ENCODE measurements at regions not wholly inside any gene's neighbourhood (a gene's known extent, or its start where the extent isn't known, plus 50 kb on each side); places are given as distances from the start of the nearest gene placed in this dataset.

- H3K27me3 Mint-ChIP-seq: no peaks in the 10 kb centered on the region
- peaks cover 8% of the 10 kb centered on the region for H3K4me1 Mint-ChIP-seq
- no peaks in the 10 kb centered on the region for H3K36me3 Mint-ChIP-seq (ENCODE audit: low read depth)
- intact Hi-C loops (cut with micrococcal nuclease): no loop called here
- no peaks in the 10 kb centered on the region for H3K9me3 Mint-ChIP-seq
- no peak overlapping the region for H3K4me3 Mint-ChIP-seq
- no peak overlapping the region for H3K27ac Mint-ChIP-seq
- no peak for DNase-seq
These were observed 177.4 kb upstream of the PPP1R2C start for GRCh38 chrX:42955349-42955748.

GRCh38 chrX:42967681-42968300 is 189.8 kb upstream of the PPP1R2C start:
- Mint-ChIP-seq H3K9me3 (peaks cover 4% of the 10 kb centered on the region), H3K4me1 (no peaks in the 10 kb centered on the region), H3K4me3 (no peak overlapping the region), H3K27me3 (no peaks in the 10 kb centered on the region), H3K27ac (no peak overlapping the region), H3K36me3 (ENCODE audit: low read depth) (no peaks in the 10 kb centered on the region)
- no peak for DNase-seq
- intact Hi-C loops (cut with micrococcal nuclease): no loop called here

GRCh38 chrX:42973321-42973720 is 195.4 kb upstream of the PPP1R2C start:
- Mint-ChIP-seq H3K4me3 (no peak overlapping the region), H3K9me3 (no peaks in the 10 kb centered on the region), H3K4me1 (peaks cover 4% of the 10 kb centered on the region), H3K27me3 (no peaks in the 10 kb centered on the region), H3K36me3 (ENCODE audit: low read depth) (no peaks in the 10 kb centered on the region), H3K27ac (no peak overlapping the region)
- no peak for DNase-seq
- intact Hi-C loops (cut with micrococcal nuclease): no loop called here

- Mint-ChIP-seq H3K27ac (no peak overlapping the region), H3K9me3 (peaks cover 4% of the 10 kb centered on the region), H3K4me1 (peaks cover 4% of the 10 kb centered on the region), H3K36me3 (ENCODE audit: low read depth) (no peaks in the 10 kb centered on the region), H3K4me3 (no peak overlapping the region), H3K27me3 (no peaks in the 10 kb centered on the region)
- intact Hi-C loops (cut with micrococcal nuclease): no loop called here
- no peak for DNase-seq
These were observed 197.9 kb upstream of the PPP1R2C start for GRCh38 chrX:42975906-42976305.

- peak overlapping the region; percentile 48 for H3K27ac Mint-ChIP-seq
- H3K9me3 Mint-ChIP-seq: peaks cover 4% of the 10 kb centered on the region
- intact Hi-C loops (cut with micrococcal nuclease): no loop called here
- H3K4me1 Mint-ChIP-seq: peaks cover 4% of the 10 kb centered on the region
- H3K27me3 Mint-ChIP-seq: no peaks in the 10 kb centered on the region
- no peaks in the 10 kb centered on the region for H3K36me3 Mint-ChIP-seq (ENCODE audit: low read depth)
- DNase-seq: peak; percentile 52
- no peak overlapping the region for H3K4me3 Mint-ChIP-seq
These were observed 198.9 kb upstream of the PPP1R2C start for GRCh38 chrX:42976746-42977366.

- H3K4me3 Mint-ChIP-seq: no peak overlapping the region
- no peak overlapping the region for H3K27ac Mint-ChIP-seq
- intact Hi-C loops (cut with micrococcal nuclease): no loop called here
- H3K36me3 Mint-ChIP-seq (ENCODE audit: low read depth): no peaks in the 10 kb centered on the region
- H3K9me3 Mint-ChIP-seq: peaks cover 4% of the 10 kb centered on the region
- DNase-seq: no peak
- H3K4me1 Mint-ChIP-seq: peaks cover 4% of the 10 kb centered on the region
- H3K27me3 Mint-ChIP-seq: no peaks in the 10 kb centered on the region
These were observed 200.9 kb upstream of the PPP1R2C start for GRCh38 chrX:42978655-42979379.

- Mint-ChIP-seq H3K9me3 (no peaks in the 10 kb centered on the region), H3K27ac (no peak overlapping the region), H3K4me1 (no peaks in the 10 kb centered on the region), H3K4me3 (no peak overlapping the region), H3K27me3 (no peaks in the 10 kb centered on the region), H3K36me3 (ENCODE audit: low read depth) (no peaks in the 10 kb centered on the region)
- DNase-seq: no peak
- intact Hi-C loops (cut with micrococcal nuclease): no loop called here
These were observed 210.7 kb upstream of the PPP1R2C start for GRCh38 chrX:42988700-42989099.

- intact Hi-C loops (cut with micrococcal nuclease): no loop called here
- Mint-ChIP-seq H3K4me1 (no peaks in the 10 kb centered on the region), H3K27me3 (no peaks in the 10 kb centered on the region), H3K4me3 (no peak overlapping the region), H3K27ac (no peak overlapping the region), H3K9me3 (no peaks in the 10 kb centered on the region), H3K36me3 (ENCODE audit: low read depth) (no peaks in the 10 kb centered on the region)
- DNase-seq: no peak
These were observed 214.4 kb upstream of the PPP1R2C start for GRCh38 chrX:42992199-42992943.

GRCh38 chrX:42996861-42997260 is 218.9 kb upstream of the PPP1R2C start:
- H3K27me3 Mint-ChIP-seq: no peaks in the 10 kb centered on the region
- no peaks in the 10 kb centered on the region for H3K4me1 Mint-ChIP-seq
- no peak overlapping the region for H3K27ac Mint-ChIP-seq
- intact Hi-C loops (cut with micrococcal nuclease): no loop called here
- no peak overlapping the region for H3K4me3 Mint-ChIP-seq
- H3K36me3 Mint-ChIP-seq (ENCODE audit: low read depth): no peaks in the 10 kb centered on the region
- H3K9me3 Mint-ChIP-seq: no peaks in the 10 kb centered on the region
- DNase-seq: no peak

GRCh38 chrX:43000121-43000520 is 222.2 kb upstream of the PPP1R2C start:
- H3K4me1 Mint-ChIP-seq: no peaks in the 10 kb centered on the region
- H3K27ac Mint-ChIP-seq: no peak overlapping the region
- no peaks in the 10 kb centered on the region for H3K27me3 Mint-ChIP-seq
- intact Hi-C loops (cut with micrococcal nuclease): no loop called here
- no peak for DNase-seq
- no peaks in the 10 kb centered on the region for H3K9me3 Mint-ChIP-seq
- H3K36me3 Mint-ChIP-seq (ENCODE audit: low read depth): no peaks in the 10 kb centered on the region
- no peak overlapping the region for H3K4me3 Mint-ChIP-seq

- Mint-ChIP-seq H3K27me3 (no peaks in the 10 kb centered on the region), H3K9me3 (no peaks in the 10 kb centered on the region), H3K4me3 (no peak overlapping the region), H3K4me1 (no peaks in the 10 kb centered on the region), H3K27ac (no peak overlapping the region), H3K36me3 (ENCODE audit: low read depth) (no peaks in the 10 kb centered on the region)
- no peak for DNase-seq
- intact Hi-C loops (cut with micrococcal nuclease): no loop called here
These were observed 224.7 kb upstream of the PPP1R2C start for GRCh38 chrX:43002526-43003203.

- no peak overlapping the region for H3K27ac Mint-ChIP-seq
- H3K9me3 Mint-ChIP-seq: no peaks in the 10 kb centered on the region
- DNase-seq: no peak
- intact Hi-C loops (cut with micrococcal nuclease): no loop called here
- no peaks in the 10 kb centered on the region for H3K36me3 Mint-ChIP-seq (ENCODE audit: low read depth)
- no peaks in the 10 kb centered on the region for H3K27me3 Mint-ChIP-seq
- H3K4me1 Mint-ChIP-seq: no peaks in the 10 kb centered on the region
- no peak overlapping the region for H3K4me3 Mint-ChIP-seq
These were observed 225.2 kb upstream of the PPP1R2C start for GRCh38 chrX:43003204-43003565.

- intact Hi-C loops (cut with micrococcal nuclease): no loop called here
- H3K36me3 Mint-ChIP-seq (ENCODE audit: low read depth): no peaks in the 10 kb centered on the region
- no peaks in the 10 kb centered on the region for H3K9me3 Mint-ChIP-seq
- no peak overlapping the region for H3K4me3 Mint-ChIP-seq
- no peaks in the 10 kb centered on the region for H3K27me3 Mint-ChIP-seq
- no peak overlapping the region for H3K27ac Mint-ChIP-seq
- no peak for DNase-seq
- H3K4me1 Mint-ChIP-seq: no peaks in the 10 kb centered on the region
These were observed 226.0 kb upstream of the PPP1R2C start for GRCh38 chrX:43003939-43004338.

- H3K36me3 Mint-ChIP-seq (ENCODE audit: low read depth): no peaks in the 10 kb centered on the region
- H3K27ac Mint-ChIP-seq: no peak overlapping the region
- no peaks in the 10 kb centered on the region for H3K4me1 Mint-ChIP-seq
- H3K27me3 Mint-ChIP-seq: no peaks in the 10 kb centered on the region
- no peak for DNase-seq
- intact Hi-C loops (cut with micrococcal nuclease): no loop called here
- H3K4me3 Mint-ChIP-seq: no peak overlapping the region
- H3K9me3 Mint-ChIP-seq: no peaks in the 10 kb centered on the region
These were observed 227.6 kb upstream of the PPP1R2C start for GRCh38 chrX:43005561-43005960.

Measured in activated CD4-positive, alpha-beta T cell treated with anti-CD3 and anti-CD28 coated beads, Interleukin-2, amount 10 ng/mL, durations not matched to agents 24 days and 14 days (primary cell).